NCI-H1105 (cell line): ENCODE measurements at regions not wholly inside any gene's neighbourhood (a gene's known extent, or its start where the extent isn't known, plus 50 kb on each side); places are given as distances from the start of the nearest gene placed in this dataset.
A peak's percentile ranks its signal among the peaks of the same experiment; 100 is the strongest.

Source experiments
- DNase-seq: peaks from one replicate; lab custom pipeline; 2025; lab: John Stamatoyannopoulos, UW

DNA sequence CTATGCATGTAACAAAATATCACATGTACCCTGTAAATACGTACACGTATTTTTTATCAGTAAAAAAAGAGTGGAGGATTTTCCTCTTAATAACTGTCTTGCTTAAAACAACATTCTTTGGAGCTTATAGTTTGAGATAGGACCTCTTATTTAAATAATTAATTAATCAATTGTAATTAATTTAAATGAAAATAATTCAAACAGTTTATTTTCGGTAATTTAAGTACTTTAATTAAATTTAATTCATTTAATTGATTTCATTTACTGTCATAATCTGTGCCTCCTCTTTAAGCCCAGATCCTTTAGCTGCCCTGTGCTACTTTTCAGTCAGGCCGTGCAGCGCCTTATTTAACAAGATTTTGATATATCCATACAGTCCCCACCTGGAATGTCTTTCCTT is 427.0 kb downstream of the HLX start:
- no peak for DNase-seq

DNA sequence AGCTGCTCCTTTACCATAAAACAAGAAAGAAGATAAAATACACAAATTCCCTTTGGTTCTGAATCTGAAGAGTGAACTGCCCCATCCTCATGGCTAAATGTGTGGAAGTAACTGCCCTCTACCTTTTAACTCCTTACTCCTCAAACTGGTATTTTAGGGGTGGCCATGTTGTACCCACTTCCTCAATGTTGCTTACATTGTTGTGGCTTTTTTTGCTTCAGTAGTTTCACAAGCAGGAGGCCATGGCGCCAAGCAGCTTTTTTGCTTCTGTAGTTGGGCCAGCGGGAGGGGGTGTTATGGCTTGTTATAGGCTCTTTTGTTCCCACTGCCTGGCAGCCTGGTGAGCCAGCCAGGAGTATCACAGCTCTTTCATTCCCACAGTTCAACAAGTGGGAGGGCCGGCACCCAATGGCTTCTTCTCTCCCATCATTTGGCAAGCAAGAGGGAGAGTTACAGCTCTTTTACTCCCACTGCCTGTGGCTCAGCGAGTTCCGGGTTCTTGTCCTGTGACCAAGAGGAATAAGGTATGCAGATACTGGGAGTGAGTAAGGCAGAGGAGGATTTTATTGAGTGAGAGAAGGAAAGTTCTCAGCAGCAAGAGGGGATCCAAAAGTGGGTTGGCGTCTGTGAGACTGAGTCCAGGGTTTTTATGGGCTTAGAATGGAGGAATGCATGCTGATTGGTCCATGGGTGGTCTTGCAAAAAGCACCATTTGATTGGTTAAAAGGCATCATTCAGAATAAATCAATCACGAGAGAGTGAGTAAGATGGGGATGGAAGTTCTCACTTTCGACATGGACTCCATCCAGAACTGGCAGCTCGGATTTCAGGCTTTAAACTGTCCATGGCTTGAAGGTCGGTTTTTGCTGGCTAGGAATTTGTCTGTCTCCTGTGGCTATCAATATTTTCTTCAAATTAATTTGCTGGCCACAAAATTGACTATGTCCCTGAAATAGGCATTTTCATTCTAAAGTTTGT is 429.6 kb downstream of the HLX start:
- DNase-seq = no peak

DNA sequence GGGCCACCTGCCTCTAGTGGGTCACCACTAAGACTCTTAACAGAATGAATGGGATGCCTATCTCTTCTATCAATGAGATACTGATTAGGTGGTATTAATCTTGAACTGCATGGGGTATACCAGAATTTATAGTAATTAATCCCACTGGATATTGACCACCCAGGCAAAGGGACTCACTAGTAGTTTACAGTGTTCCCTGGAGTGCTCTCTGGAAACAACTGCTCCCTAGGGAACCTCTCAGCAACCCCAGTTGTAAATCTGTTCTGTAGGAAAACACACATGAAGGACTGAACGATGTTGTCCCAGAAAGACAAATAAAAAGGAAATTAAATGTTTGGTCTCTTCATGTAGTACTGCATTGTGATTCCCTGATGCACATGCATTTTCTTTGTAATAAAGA is 430.5 kb downstream of the HLX start:
- DNase-seq = peak; percentile 58

DNA sequence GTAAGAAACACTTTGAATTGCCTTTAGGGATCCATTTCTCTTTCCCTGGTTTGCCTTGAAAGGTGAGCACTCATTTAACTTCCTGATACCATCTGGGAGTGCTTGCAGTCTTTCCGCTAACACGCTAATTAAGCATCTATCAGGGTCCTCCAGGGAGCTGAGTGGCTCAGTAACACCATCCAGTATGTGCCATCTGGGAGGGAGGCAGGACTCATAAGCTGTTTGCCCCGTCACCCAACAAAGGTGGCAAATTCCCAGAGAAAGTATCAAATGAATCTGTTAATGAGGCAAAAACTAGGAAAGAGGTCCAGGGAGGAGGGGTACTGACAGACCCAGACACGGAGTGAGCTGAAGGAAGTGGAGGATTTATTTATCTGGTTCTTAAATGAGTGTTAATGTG is 430.9 kb downstream of the HLX start:
- peak; percentile 78 for DNase-seq

DNA sequence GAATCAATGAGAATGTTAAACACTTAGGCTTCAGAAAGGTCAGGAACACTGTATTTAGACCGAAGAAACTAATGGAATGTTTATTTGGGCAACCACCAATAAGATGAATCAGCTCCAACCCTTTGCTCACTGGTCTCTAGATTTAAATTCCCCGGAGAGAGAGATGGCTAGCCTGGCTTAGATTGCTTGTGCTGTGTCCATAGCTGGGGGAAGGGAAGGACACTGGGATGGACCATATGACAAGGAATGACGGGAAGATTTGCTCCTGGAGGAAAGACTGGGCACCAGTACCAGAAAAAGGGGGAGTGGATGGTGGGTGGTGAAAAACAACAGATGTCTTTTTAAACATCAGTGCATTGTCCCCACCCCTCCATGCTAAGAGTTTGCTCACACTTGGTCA is 426.6 kb downstream of the DUSP10 start:
- DNase-seq = no peak

DNA sequence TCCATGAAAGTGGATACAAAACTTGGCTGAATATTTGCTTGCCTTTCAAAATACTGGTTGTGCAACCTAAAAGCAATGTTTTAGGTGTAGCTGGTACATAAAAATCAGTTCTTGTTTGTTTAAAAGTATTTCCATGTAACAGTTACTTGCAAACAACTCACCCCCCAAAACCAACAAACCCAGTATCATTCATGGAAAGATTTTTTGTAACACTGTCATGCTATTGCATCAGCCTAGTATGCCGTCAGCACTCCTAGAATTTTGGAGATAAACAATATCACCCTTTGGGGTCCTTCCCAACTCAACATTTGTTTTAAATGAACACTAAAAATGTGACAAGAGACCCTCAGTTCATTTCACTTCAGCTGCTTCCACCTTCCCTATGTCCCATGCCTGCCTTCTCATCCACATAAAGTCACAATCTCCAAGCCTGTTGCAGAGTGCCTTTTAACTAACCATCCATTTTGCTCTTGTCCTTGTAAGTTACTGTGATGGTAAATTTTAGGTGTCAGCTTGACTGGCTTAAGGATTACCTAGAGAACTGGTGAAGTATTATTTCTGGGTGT is 425.3 kb downstream of the DUSP10 start:
- DNase-seq = no peak

DNA sequence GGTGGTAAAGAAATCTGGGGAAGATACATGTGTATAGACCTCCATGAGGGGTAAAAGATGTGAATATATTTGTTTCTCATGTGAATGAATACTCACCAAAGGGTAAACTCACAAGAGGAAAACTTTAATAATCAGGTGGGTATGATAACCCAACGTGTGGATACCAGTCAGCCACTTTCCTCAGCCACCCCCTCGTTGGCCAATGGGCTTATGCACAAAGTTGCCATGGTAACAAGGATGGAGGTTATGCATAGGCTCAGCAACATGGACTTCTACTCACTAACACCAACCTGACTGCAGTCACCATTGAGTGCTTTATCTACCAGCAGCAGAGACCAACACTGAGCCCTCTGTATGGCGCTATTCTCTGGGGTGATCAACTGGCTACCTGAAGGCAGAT is 424.4 kb downstream of the DUSP10 start:
- no peak for DNase-seq

DNA sequence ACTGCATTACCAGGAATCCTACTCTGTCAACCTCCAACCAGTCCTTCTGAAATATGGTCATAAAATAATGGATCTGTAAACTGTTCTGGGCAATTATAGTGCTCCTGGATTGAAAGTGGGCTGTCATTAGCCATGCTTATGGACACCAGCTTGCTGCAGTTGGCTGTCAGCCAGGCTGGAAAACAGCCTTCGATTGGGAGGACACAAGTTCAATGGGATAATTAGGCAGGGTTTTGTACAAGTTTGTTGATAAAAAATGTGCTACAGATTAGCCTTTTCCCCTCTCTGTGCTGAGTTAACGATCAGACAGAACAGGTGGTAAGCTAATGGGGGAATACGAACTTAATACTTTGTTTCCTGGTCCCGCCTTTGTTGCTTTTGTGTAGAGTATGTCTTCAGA is 413.9 kb downstream of the DUSP10 start:
- DNase-seq = peak; percentile 99

DNA sequence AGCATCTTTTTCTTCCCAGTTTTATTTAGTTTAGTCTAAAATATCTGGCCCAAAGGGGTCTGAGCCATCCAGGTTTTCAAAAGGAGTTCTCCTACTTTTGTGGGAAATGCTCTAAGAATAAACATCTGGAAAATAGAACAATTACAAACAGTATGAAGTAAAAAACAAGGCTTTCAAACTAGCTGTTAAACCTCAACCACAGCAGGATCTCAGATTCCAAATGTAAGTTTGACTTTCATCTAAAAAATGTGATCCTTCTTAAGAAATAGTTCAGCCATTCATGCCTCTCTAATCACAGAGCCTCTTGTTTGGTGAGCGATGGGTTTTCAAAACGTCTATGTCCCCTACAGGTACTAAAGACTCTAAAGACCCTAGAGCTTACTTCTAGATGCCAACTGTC is 413.5 kb downstream of the DUSP10 start:
- DNase-seq = no peak

DNA sequence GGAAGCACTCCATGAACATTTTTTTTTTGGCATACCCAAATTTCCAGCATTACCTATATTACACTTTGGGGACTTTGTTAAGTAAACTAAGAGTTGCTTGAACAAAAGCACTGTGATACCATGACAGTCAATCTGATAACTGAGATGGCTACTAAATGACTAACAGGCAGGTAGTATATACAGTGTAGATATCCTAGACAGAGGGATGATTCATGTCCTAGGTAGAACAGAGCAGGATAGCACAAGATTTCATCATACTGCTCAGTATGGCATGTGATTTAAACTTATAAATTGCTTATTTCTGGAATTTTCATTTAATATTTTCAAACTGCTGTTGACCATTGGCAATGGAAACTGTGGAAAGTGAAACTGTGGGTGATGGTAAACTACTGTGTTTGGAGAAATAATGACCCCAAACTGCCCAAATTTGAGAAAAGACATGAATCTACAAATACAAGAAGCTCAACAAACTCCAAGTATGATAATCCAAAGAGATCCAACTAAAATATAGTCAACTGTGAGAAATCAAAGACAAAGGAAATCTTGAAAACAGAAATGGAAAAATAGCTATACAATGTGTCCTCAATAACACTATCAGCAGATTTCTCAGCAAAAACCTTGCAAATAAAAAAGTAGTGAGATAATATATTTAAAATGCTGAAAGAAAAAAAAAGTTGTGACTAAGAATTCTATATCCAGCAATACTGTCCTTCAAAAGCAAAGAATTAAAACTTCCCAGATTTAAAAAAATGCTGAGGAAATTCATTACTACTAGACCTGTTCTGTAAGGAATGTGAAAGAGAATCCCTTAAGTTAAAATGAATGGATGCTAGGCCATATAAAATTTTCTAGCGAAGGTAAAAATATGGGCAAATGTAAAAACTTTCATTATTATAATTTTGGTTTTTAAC is 410.4 kb downstream of the DUSP10 start:
- no peak for DNase-seq

DNA sequence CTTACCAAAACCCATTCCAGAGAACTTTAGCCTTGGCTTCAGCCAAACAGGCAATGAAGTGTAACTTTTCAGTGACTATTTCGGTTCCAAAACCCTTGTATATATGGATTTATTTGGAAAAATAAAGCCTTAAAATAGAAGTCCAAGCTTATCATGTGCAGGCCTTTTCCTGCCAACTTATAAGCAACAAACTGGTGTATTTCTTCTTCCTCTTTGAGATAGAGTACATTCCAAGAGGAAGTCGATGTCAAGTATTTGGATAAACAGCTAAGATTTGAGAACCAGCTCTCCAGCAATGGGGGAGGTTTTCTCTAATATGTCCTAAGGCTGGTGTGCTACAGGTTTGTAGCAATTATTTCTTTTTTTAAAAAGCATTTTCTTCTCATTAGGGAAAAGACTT is 407.8 kb downstream of the DUSP10 start:
- DNase-seq = no peak

DNA sequence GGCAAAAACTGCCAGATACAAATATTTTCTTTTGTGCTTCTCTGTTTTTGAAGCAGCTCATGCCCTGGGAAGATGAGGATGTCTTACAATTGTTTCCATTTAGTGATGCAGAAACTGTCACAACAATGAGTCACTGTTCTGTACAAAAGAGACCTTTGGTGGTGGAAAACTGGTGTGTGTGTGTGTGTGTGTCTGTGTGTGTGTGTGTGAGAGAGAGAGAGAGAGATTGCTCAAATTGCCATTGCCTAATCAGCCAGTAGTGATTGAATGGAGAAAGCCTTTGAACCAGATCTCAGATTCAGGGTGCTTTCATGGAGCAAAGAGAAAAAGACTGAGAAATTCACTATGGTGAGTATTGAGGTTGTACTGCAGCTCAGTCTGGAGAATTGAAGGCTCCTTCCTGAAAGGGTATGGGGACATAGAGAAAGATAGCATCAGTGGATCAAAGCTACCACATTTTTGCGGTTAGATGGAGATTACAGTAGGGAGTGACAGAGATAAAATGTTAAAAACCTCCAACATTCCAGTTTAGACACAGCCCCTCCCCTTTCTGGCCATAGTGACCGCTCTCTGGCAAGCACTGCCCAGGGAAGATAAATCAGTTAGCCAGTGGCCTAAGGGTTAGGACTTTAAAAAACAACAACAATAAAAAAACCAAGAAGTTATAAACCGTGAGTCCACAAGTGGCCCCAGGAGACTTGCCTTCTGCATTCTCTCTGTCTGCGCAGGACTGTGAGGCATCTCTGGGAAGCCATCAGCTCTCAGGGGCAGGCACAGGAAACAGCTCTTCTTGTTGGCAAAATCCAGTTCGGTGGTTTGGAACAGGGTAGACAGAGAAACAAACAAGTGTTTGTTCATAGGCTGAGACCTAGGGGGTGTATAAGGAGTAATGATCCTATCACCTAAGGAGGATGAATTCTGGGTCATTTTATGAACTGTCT is 406.5 kb downstream of the DUSP10 start:
- DNase-seq = no peak

DNA sequence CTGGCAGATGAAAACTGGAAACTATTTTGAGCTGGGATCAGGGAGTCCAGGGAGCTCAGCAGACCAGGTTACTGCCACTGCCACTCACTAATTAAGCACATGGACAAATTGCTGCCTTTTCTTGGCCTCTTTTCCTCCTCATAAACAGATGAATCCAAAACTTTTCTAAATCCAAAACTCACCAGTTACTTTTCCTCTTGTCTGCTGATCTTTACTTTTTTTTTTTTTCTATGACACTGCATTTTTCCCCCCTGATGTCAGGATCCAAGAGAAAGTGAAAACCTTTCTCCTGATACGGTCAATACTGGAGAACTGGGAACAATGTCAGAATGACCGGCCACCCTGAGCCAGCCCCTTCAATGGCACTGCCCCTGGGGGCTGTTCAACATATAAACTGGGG is 405.8 kb downstream of the DUSP10 start:
- DNase-seq = no peak

DNA sequence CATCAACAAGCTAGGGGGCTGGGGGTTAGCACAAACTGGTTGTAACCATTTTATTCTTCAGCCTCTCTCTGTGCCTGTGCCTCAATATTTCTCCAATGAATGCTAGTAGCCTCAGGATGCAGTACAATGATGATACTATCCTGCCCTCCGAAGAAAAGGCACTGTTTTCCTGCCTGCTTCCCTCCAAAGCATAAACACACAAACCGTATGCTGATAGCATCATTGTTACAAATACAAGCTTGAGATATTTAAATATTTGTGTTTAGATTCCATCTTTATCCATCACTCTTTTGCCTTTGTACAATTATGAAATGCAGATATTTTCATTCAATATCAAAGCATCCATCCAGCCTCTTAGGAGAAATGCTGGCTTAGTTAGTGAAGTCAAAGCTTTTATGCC is 404.8 kb downstream of the DUSP10 start:
- DNase-seq = no peak

DNA sequence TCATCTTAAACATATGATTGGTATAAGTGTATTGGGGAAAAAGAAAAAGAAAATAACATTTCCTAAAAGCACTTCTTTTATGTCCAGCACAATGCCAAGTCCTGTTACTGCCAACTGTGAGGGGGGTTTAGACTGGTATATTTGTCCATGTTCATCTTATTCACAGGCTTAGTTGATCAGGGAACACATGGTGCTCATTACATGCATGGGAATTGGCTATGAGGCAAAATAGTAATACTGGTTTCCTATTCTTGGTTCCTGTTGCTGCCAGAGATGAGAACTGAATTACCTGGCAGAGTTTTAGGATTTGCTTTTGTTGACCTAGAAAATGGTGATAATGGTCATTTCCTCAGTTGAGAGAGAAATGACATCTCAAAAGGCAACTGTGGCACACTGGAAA is 398.8 kb downstream of the DUSP10 start:
- DNase-seq = no peak

DNA sequence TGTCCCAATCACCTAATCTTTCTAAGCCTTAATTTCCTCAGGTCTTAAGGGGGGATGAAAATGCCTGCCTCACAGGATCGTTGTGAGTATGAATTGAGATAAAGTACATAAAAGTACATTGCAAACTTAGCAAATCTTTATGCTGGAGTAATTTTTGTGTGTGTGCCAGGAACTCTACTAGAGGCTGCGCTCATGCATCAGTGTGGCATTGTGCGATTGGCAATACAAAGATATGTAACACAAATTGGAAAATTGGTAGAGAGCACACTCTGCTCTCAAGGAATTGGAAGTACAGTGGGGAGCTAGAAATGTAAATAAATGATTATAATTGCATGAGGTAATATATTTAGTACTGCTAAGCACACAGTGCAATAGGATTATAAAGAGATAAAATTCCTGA is 398.3 kb downstream of the DUSP10 start:
- no peak for DNase-seq

DNA sequence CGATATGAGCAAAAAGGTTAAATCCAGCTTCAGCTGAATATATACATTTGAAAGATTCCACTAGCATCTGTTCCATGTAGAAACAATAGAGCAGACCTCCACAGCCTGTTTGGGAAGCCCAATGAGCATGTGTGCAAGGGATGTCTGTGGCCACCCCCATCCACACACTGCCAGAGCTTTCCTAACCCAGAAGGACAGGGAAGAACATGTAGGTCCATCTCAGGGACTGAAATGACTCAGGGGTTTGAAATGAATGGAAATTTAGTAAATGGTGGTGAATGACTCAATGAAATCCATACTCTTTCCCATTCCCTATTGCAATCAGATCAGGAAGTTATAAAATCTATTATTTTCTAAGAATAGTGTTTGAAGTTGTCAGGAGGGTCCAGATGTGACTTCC is 397.2 kb downstream of the DUSP10 start:
- DNase-seq = no peak

DNA sequence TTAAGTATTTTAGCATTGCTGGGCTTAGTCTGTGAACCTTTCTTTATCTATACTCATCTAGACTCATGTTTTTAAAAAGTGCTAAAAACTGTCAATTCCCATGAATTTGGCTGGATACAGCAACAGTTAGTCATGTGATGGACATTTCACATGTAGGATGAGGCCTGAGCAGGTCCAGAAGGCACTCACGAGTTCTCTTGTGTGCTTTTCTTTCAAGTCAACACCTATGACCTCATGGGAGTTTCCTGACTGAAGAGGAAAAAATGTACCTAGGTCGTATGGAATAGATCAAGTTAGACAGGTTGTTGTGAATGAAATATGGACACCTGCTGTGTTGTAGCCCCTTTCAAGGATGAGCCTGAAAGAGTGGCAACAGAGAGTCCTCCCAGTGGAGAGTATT is 394.2 kb downstream of the DUSP10 start:
- no peak for DNase-seq

DNA sequence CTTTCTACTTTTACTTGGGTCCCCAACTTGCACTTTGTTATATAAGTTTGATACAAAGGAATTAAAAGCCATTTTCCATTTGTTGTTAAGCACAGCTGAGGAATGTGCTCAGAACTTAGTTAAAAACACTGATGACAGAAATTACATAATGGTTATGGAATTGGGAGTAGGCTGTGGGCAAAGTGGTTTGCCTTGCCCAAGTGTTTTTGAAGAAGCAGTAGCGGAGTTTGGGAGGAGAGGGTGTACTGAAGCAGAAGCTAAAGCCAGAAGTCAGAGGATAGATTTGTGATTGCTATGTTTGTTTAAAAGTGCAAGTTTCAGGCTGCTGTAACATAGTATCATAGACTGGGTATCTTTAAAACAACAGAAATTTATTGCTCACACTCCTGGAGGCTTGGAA is 391.8 kb downstream of the DUSP10 start:
- no peak for DNase-seq

DNA sequence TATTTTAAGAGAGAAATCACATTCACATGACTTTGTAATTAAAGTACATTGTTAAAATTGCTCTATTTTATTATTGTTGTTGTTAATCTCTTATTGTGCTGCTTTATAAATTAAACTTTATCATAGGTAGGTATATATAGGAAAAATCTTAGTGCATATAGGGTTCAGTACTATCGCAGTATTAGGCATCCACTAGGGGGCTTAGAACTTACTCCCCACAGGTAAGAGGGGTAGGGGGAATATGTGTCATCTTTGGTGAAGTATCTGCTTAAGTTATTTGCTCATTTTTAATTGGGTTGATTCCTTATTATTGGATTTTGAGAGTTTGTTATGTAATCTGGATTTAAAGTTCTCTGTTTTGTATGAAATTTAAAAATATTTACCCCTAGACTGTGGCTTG is 385.2 kb downstream of the DUSP10 start:
- DNase-seq = no peak

DNA sequence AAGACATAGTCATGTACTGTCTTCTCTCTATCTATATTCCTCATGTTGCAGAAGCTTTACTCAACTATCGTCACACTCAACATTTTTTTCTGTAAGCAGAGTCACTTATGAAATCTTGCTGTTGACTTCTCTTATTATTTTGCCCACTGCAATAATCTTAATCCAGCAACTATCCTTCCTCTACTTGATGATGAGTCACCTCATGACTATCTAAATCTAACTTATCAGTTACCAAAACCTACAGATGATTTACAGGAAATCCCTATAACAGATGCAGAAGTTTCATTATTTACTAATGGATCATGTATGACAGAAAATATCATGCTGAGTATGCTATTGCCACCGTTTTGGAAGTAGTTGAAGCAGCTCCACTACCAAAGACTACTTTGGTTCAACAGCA is 378.9 kb downstream of the DUSP10 start:
- no peak for DNase-seq
